HepG2 (cell line): ENCODE measurements at regions not wholly inside any gene's neighbourhood (a gene's known extent, or its start where the extent isn't known, plus 50 kb on each side); places are given as distances from the start of the nearest gene placed in this dataset.

Source experiments
- ATAC-seq: fragments of 200-7000 bp; cut with Tn5 transposase; 3 replicates; pipeline ENCODE4 v1.9.1; 2020; ENCODE audit warnings: mild to moderate bottlenecking, moderate library complexity
- BruUV-seq: library from RNA; stranded (reverse); fragments of 400-500 nt; replicated peaks from 2 replicates; lab custom pipeline; 2021; lab: Mats Ljungman, UMichigan
- CTCF ChIA-PET: fragments of 300-600 bp; formaldehyde crosslinking; extraction: SDS; loops from one replicate; lab custom pipeline; 2021; ENCODE audit warnings: low total read pairs, inconsistent platforms, low intra/inter-chr PET ratio; lab: Yijun Ruan, JAX
- POLR2A ChIA-PET: fragments of 350-600 bp; sonication (Branson Sonifier 250); formaldehyde crosslinking; loops from one replicate; lab custom pipeline; 2020; ENCODE audit warnings: antibody characterized with exemption, inconsistent platforms; lab: Yijun Ruan, JAX
- DNase-seq: peaks from one replicate; pipeline ENCODE4 v3.0.0-alpha.2; 2015; ENCODE audit warnings: low spot score
- FAIRE-seq: peaks from 3 replicates; lab custom pipeline; 2011; peaks lifted over from hg19 to GRCh38; lab: Jason Lieb, UNC
- H2AFZ ChIP-seq: one replicate; pipeline ENCODE4 v1.6.1; 2011; ENCODE audit warnings: low read length, inconsistent platforms
- H3K27ac ChIP-seq: fragments of 300-600 bp; 3 replicates; pipeline ENCODE4 v1.8.0; 2011; ENCODE audit warnings: mixed run types, mild to moderate bottlenecking, mixed read lengths, low read length, inconsistent platforms; ENCODE audit not compliant: insufficient read depth; ENCODE audit errors: extremely low read length
- H3K27me3 ChIP-seq, 2 experiments: fragments of 200-600 bp in 1 of 2; 2 replicates in 1 of 2; 3 replicates in 1 of 2; pipeline versions ENCODE4 v1.6.0 to v1.8.0; 2011; ENCODE audit warnings: low read length in 2 of 2, mild to moderate bottlenecking in 2 of 2, moderate library complexity in 2 of 2, inconsistent platforms in 1 of 2; ENCODE audit not compliant: insufficient read depth in 2 of 2, control insufficient read depth in 1 of 2
- H3K36me3 ChIP-seq, 2 experiments: fragments of 200-600 bp in 1 of 2; replicated peaks in 1 of 2; 2 replicates in 1 of 2; 3 replicates in 1 of 2; pipeline versions ENCODE4 v1.5.1 to v1.8.0; 2011; ENCODE audit warnings: low read length in 2 of 2, inconsistent platforms in 1 of 2; ENCODE audit not compliant: insufficient read depth in 2 of 2, control insufficient read depth in 1 of 2
- H3K4me1 ChIP-seq: 2 replicates; pipeline ENCODE4 v1.5.1; 2012; ENCODE audit warnings: low read length, inconsistent platforms; ENCODE audit not compliant: insufficient read depth
- H3K4me2 ChIP-seq: 2 replicates; pipeline ENCODE4 v1.6.0; 2011; ENCODE audit warnings: low read depth, low read length, inconsistent platforms
- H3K4me3 ChIP-seq, 3 experiments: fragments of 200-600 bp in 1 of 3; sonication (generic), shearing (Covaris generic) in 1 of 3; replicated peaks in 1 of 3; 2 replicates each; pipeline ENCODE4 v1.5.1; 2011 to 2016; ENCODE audit warnings: low read length in 3 of 3, inconsistent platforms in 2 of 3, low read depth in 2 of 3, mild to moderate bottlenecking in 2 of 3, control low read depth in 1 of 3, mixed read lengths in 1 of 3; ENCODE audit not compliant: insufficient read depth in 1 of 3
- H3K79me2 ChIP-seq: one replicate; pipeline ENCODE4 v1.6.1; 2011; ENCODE audit warnings: low read length, inconsistent platforms; ENCODE audit not compliant: insufficient read depth
- H3K9ac ChIP-seq: 2 replicates; pipeline ENCODE4 v1.6.0; 2011; ENCODE audit warnings: mild to moderate bottlenecking, low read depth, low read length, inconsistent platforms; ENCODE audit not compliant: insufficient read depth
- H3K9me3 ChIP-seq: 2 replicates; pipeline ENCODE4 v1.5.1; 2012; ENCODE audit warnings: mild to moderate bottlenecking, low read length
- H4K20me1 ChIP-seq: 2 replicates; pipeline ENCODE4 v1.6.0; 2011; ENCODE audit warnings: inconsistent platforms, mild to moderate bottlenecking, low read length, moderate library complexity; ENCODE audit not compliant: insufficient read depth
- ARNT ChIP-seq: fragments of 450-650 bp; IDR thresholded peaks from 2 replicates; pipeline ENCODE4 v1.6.1; 2017
- BCL6 ChIP-seq: IDR thresholded peaks from 2 replicates; pipeline ENCODE4 v1.6.1; 2016; ENCODE audit warnings: missing genetic modification reagents, missing compliant biosample characterization
- FOXA3 ChIP-seq: IDR thresholded peaks from 2 replicates; pipeline ENCODE4 v1.6.1; 2016; ENCODE audit warnings: missing genetic modification reagents, missing compliant biosample characterization
- MAF1 ChIP-seq: sonication (generic); formaldehyde crosslinking; IDR thresholded peaks from 2 replicates; pipeline ENCODE4 v1.5.0; 2020; ENCODE audit warnings: missing genetic modification reagents, borderline replicate concordance
- MATR3 ChIP-seq: sonication (generic); formaldehyde crosslinking; IDR thresholded peaks from 2 replicates; pipeline ENCODE4 v1.4.0; 2020; ENCODE audit warnings: missing genetic modification reagents
- MIER2 ChIP-seq: IDR thresholded peaks from 2 replicates; pipeline ENCODE4 v1.6.1; 2016; ENCODE audit warnings: missing biosample characterization, missing genetic modification reagents
- ZBTB3 ChIP-seq: sonication (generic); formaldehyde crosslinking; IDR thresholded peaks from 2 replicates; pipeline ENCODE4 v1.4.0; 2020; ENCODE audit warnings: low read depth, mild to moderate bottlenecking, moderate library complexity, missing genetic modification reagents, borderline replicate concordance
- ZNF350 ChIP-seq: sonication (generic); formaldehyde crosslinking; IDR thresholded peaks from 2 replicates; pipeline ENCODE4 v1.4.0; 2020; ENCODE audit warnings: mild to moderate bottlenecking, low read depth, missing genetic modification reagents, borderline replicate concordance
- ZNF615 ChIP-seq: sonication (generic); formaldehyde crosslinking; IDR thresholded peaks from 2 replicates; pipeline ENCODE4 v1.5.0; 2020; ENCODE audit warnings: mild to moderate bottlenecking, missing genetic modification reagents, borderline replicate concordance
- ZNF766 ChIP-seq: sonication (generic); formaldehyde crosslinking; IDR thresholded peaks from 2 replicates; pipeline ENCODE4 v1.5.0; 2020; ENCODE audit warnings: missing genetic modification reagents, borderline replicate concordance
- ZNF768 ChIP-seq: sonication (generic); formaldehyde crosslinking; IDR thresholded peaks from 2 replicates; pipeline ENCODE4 v1.4.0; 2020; ENCODE audit warnings: missing genetic modification reagents
- ZNF792 ChIP-seq: IDR thresholded peaks from 2 replicates; pipeline ENCODE4 v1.6.1; 2016
- WGBS: methylation state at CpG from one replicate; pipeline ENCODE4 v1.1.6; 2017; ENCODE audit warnings: low lambda C conversion rate; 5-methylcytosine and 5-hydroxymethylcytosine counted together
- in situ Hi-C: cut with HindIII; loops from 2 replicates; pipeline ENCODE4 v1.10.0; 2017; ENCODE audit warnings: low pct_unique_long_range_greater_than_20kb; ENCODE audit not compliant: extremely low pct_ligation_motif_present
- intact Hi-C: fragments of 100-400 bp; cut with micrococcal nuclease; formaldehyde crosslinking; loops from one replicate; pipeline ENCODE4 v1.10.0; 2022; ENCODE audit not compliant: unreplicated experiment
- TF ChIP-seq, protein P1 (sequence below): sonication (generic); formaldehyde crosslinking; IDR thresholded peaks from 2 replicates; pipeline ENCODE4 v1.4.0; 2020; ENCODE audit warnings: missing genetic modification reagents
- TF ChIP-seq, protein P2 (sequence below): sonication (generic); formaldehyde crosslinking; IDR thresholded peaks from 2 replicates; pipeline ENCODE4 v1.8.1; 2022; ENCODE audit warnings: mild to moderate bottlenecking, missing genetic modification reagents
- TF ChIP-seq, protein P3 (sequence below): sonication (generic); formaldehyde crosslinking; IDR thresholded peaks from 2 replicates; pipeline ENCODE4 v1.5.0; 2020; ENCODE audit warnings: mild to moderate bottlenecking, missing genetic modification reagents
- TF ChIP-seq, protein P4 (sequence below): sonication (generic); formaldehyde crosslinking; IDR thresholded peaks from 2 replicates; pipeline ENCODE4 v1.5.1; 2020; ENCODE audit warnings: mild to moderate bottlenecking, missing genetic modification reagents, borderline replicate concordance

DNA sequence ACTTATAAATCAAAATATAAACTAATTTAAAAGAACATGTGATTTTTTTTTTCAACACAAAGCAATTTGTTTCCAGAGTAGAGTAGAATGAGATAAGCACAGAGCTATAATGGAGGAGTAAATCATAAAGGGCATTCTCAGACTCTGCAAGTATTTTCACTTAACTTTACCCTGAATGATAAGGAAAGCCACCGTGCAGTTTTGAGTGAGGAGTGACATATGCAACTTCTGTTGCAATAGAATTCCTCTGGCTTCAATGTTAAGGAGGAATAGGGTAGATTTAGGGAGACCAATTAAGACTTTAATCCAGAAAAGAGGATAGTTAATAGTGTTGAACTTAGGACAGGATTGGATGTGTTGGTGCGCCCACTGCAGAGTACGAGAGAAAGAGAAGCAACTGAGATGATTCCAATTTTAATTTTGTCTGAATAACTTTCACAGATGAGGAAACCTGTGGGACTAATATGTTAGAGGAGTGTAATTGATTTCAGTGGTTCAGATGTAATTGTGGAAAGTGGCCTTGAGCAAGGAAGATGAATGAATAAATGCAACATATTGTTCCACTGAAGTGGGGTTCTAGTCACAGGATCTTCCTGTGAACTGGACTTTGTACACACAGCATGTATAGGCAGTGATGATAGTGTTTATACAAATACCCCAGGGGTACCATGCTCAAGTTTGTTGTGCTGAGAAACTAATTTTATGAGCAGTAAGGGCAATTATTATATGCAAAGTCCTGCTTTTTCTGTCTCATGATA, 255.5 kb upstream of the ANO3 start:
- FAIRE-seq (no peak), ATAC-seq (no peak), DNase-seq (no peak)
- Histone ChIP-seq H2AFZ (no peak overlapping the region), H3K79me2 (no peaks in the 10 kb centered on the region), H3K4me2 (no peak overlapping the region), H3K4me3 (no peak overlapping the region), H3K9ac (no peak overlapping the region), H3K9me3 (no peaks in the 10 kb centered on the region), H3K36me3 (no peaks in the 10 kb centered on the region), H3K27me3 (no peaks in the 10 kb centered on the region), H4K20me1 (no peaks in the 10 kb centered on the region), H3K4me1 (no peaks in the 10 kb centered on the region), H3K27ac (no peak overlapping the region)
- ChIA-PET CTCF (no interaction called here), POLR2A (no interaction called here)
- intact Hi-C loops (no loop called here), in situ Hi-C loops (no loop called here)
- BruUV-seq = no TSS peak
- WGBS = 7% methylated on average over 3 of the region's 3 CpGs
- no peak for TF ChIP-seq ZNF792 (CRISPR knock-in tag)
- no peak for TF ChIP-seq MIER2 (CRISPR knock-in tag)
- no peak for TF ChIP-seq MATR3 (CRISPR knock-in tag)
- TF ChIP-seq, protein P1, sequence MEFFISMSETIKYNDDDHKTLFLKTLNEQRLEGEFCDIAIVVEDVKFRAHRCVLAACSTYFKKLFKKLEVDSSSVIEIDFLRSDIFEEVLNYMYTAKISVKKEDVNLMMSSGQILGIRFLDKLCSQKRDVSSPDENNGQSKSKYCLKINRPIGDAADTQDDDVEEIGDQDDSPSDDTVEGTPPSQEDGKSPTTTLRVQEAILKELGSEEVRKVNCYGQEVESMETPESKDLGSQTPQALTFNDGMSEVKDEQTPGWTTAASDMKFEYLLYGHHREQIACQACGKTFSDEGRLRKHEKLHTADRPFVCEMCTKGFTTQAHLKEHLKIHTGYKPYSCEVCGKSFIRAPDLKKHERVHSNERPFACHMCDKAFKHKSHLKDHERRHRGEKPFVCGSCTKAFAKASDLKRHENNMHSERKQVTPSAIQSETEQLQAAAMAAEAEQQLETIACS (CRISPR knock-in tag) = no peak
- no peak for TF ChIP-seq ZBTB3
- TF ChIP-seq ZNF615 (CRISPR knock-in tag) = no peak
- no peak for TF ChIP-seq ZNF766 (CRISPR knock-in tag)
- TF ChIP-seq, protein P2, sequence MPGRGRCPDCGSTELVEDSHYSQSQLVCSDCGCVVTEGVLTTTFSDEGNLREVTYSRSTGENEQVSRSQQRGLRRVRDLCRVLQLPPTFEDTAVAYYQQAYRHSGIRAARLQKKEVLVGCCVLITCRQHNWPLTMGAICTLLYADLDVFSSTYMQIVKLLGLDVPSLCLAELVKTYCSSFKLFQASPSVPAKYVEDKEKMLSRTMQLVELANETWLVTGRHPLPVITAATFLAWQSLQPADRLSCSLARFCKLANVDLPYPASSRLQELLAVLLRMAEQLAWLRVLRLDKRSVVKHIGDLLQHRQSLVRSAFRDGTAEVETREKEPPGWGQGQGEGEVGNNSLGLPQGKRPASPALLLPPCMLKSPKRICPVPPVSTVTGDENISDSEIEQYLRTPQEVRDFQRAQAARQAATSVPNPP = no peak
- no peak for TF ChIP-seq BCL6
- TF ChIP-seq, protein P3, sequence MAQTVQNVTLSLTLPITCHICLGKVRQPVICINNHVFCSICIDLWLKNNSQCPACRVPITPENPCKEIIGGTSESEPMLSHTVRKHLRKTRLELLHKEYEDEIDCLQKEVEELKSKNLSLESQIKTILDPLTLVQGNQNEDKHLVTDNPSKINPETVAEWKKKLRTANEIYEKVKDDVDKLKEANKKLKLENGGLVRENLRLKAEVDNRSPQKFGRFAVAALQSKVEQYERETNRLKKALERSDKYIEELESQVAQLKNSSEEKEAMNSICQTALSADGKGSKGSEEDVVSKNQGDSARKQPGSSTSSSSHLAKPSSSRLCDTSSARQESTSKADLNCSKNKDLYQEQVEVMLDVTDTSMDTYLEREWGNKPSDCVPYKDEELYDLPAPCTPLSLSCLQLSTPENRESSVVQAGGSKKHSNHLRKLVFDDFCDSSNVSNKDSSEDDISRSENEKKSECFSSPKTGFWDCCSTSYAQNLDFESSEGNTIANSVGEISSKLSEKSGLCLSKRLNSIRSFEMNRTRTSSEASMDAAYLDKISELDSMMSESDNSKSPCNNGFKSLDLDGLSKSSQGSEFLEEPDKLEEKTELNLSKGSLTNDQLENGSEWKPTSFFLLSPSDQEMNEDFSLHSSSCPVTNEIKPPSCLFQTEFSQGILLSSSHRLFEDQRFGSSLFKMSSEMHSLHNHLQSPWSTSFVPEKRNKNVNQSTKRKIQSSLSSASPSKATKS = no peak
- no peak for TF ChIP-seq MAF1 (CRISPR knock-in tag)
- TF ChIP-seq ZNF350 = no peak
- TF ChIP-seq FOXA3 = no peak
- TF ChIP-seq ARNT = no peak
- no peak for TF ChIP-seq ZNF768 (CRISPR knock-in tag)
- TF ChIP-seq, protein P4, sequence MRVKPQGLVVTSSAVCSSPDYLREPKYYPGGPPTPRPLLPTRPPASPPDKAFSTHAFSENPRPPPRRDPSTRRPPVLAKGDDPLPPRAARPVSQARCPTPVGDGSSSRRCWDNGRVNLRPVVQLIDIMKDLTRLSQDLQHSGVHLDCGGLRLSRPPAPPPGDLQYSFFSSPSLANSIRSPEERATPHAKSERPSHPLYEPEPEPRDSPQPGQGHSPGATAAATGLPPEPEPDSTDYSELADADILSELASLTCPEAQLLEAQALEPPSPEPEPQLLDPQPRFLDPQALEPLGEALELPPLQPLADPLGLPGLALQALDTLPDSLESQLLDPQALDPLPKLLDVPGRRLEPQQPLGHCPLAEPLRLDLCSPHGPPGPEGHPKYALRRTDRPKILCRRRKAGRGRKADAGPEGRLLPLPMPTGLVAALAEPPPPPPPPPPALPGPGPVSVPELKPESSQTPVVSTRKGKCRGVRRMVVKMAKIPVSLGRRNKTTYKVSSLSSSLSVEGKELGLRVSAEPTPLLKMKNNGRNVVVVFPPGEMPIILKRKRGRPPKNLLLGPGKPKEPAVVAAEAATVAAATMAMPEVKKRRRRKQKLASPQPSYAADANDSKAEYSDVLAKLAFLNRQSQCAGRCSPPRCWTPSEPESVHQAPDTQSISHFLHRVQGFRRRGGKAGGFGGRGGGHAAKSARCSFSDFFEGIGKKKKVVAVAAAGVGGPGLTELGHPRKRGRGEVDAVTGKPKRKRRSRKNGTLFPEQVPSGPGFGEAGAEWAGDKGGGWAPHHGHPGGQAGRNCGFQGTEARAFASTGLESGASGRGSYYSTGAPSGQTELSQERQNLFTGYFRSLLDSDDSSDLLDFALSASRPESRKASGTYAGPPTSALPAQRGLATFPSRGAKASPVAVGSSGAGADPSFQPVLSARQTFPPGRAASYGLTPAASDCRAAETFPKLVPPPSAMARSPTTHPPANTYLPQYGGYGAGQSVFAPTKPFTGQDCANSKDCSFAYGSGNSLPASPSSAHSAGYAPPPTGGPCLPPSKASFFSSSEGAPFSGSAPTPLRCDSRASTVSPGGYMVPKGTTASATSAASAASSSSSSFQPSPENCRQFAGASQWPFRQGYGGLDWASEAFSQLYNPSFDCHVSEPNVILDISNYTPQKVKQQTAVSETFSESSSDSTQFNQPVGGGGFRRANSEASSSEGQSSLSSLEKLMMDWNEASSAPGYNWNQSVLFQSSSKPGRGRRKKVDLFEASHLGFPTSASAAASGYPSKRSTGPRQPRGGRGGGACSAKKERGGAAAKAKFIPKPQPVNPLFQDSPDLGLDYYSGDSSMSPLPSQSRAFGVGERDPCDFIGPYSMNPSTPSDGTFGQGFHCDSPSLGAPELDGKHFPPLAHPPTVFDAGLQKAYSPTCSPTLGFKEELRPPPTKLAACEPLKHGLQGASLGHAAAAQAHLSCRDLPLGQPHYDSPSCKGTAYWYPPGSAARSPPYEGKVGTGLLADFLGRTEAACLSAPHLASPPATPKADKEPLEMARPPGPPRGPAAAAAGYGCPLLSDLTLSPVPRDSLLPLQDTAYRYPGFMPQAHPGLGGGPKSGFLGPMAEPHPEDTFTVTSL = no peak
